GM12878 (cell line): ENCODE measurements at regions not wholly inside any gene's neighbourhood (a gene's known extent, or its start where the extent isn't known, plus 50 kb on each side); places are given as distances from the start of the nearest gene placed in this dataset.

Experiments used
- ATAC-seq: fragments of 200-7000 bp; cut with Tn5 transposase; 3 replicates; pipeline ENCODE4 v1.9.1; 2020; ENCODE audit warnings: mild to moderate bottlenecking, moderate library complexity
- BruUV-seq: library from RNA; stranded (reverse); fragments of 400-500 nt; replicated peaks from 2 replicates; lab custom pipeline; 2021; lab: Mats Ljungman, UMichigan
- CTCF ChIA-PET: fragments of 300-600 bp; sonication (Branson Sonifier 250); formaldehyde crosslinking; extraction: SDS; loops from one replicate; lab custom pipeline; 2021; ENCODE audit warnings: inconsistent platforms; lab: Yijun Ruan, JAX
- POLR2A ChIA-PET: fragments of 350-600 bp; formaldehyde crosslinking; extraction: SDS; loops from one replicate; lab custom pipeline; 2021; ENCODE audit warnings: inconsistent platforms; lab: Charles Lee
- RAD21 ChIA-PET: fragments of 300-600 bp; sonication (Branson Sonifier 250); formaldehyde crosslinking; loops from one replicate; lab custom pipeline; 2023; ENCODE audit warnings: antibody characterized with exemption; ENCODE audit not compliant: unreplicated experiment; lab: Charles Lee
- SMC1A ChIA-PET: fragments of 300-600 bp; sonication (Branson Sonifier 250); formaldehyde crosslinking; loops from one replicate; lab custom pipeline; 2023; ENCODE audit not compliant: unreplicated experiment, uncharacterized antibody; lab: Charles Lee
- DNase-seq: peaks from one replicate; pipeline ENCODE4 v3.0.0-alpha.2; 2011; ENCODE audit warnings: low read depth, low spot score
- FAIRE-seq: peaks from 3 replicates; lab custom pipeline; 2011; peaks lifted over from hg19 to GRCh38; lab: Jason Lieb, UNC
- H2AFZ ChIP-seq: 2 replicates; pipeline ENCODE4 v1.6.0; 2011; ENCODE audit warnings: low read depth, low read length, control low read depth; ENCODE audit not compliant: control insufficient read depth
- H3K27ac ChIP-seq: 2 replicates; pipeline ENCODE4 v1.5.1; 2011; ENCODE audit warnings: control low read depth; ENCODE audit not compliant: control insufficient read depth, insufficient read depth
- H3K27me3 ChIP-seq, 2 experiments: replicated peaks in 1 of 2; 2 replicates each; pipeline versions ENCODE4 v1.6.0 to v1.6.1; 2011; ENCODE audit warnings: low read length in 1 of 2; ENCODE audit not compliant: control insufficient read depth in 2 of 2, insufficient read depth in 2 of 2
- H3K36me3 ChIP-seq, 2 experiments: 2 replicates each; pipeline ENCODE4 v1.5.1; 2011; ENCODE audit warnings: low read length in 1 of 2; ENCODE audit not compliant: control insufficient read depth in 2 of 2, insufficient read depth in 2 of 2
- H3K4me1 ChIP-seq: 2 replicates; pipeline ENCODE4 v1.6.1; 2011; ENCODE audit warnings: mild to moderate bottlenecking, low read length, moderate library complexity, mixed read lengths; ENCODE audit not compliant: control insufficient read depth, insufficient read depth
- H3K4me2 ChIP-seq: 2 replicates; pipeline ENCODE4 v1.6.0; 2011; ENCODE audit warnings: control low read depth; ENCODE audit not compliant: control insufficient read depth, insufficient read depth
- H3K4me3 ChIP-seq: fragments of 200-600 bp; sonication (generic); 2 replicates; pipeline ENCODE4 v1.5.1; 2016
- H3K79me2 ChIP-seq: 2 replicates; pipeline ENCODE4 v1.6.0; 2011; ENCODE audit warnings: low read length; ENCODE audit not compliant: control insufficient read depth, insufficient read depth
- H3K9ac ChIP-seq: 2 replicates; pipeline ENCODE4 v1.8.0; 2011; ENCODE audit warnings: low read length, control low read depth, mixed read lengths; ENCODE audit not compliant: control insufficient read depth, insufficient read depth
- H3K9me3 ChIP-seq: replicated peaks from 3 replicates; pipeline ENCODE4 v1.5.1; 2011; ENCODE audit warnings: mild to moderate bottlenecking, low read length; ENCODE audit not compliant: control insufficient read depth, insufficient read depth
- H4K20me1 ChIP-seq: 2 replicates; pipeline ENCODE4 v1.6.0; 2011; ENCODE audit not compliant: control insufficient read depth, insufficient read depth
- BRCA1 ChIP-seq: IDR thresholded peaks from 2 replicates; pipeline ENCODE4 v1.6.1; 2011; ENCODE audit warnings: low read depth, low read length, improper control_type of control experiment
- CBFB ChIP-seq: IDR thresholded peaks from 2 replicates; pipeline ENCODE4 v1.6.1; 2016; ENCODE audit warnings: antibody characterized with exemption, low read depth
- CBX5 ChIP-seq: sonication (generic); IDR thresholded peaks from 2 replicates; pipeline ENCODE4 v1.6.1; 2016; ENCODE audit warnings: low read depth, moderate library complexity, mild to moderate bottlenecking, inconsistent platforms
- DPF2 ChIP-seq: fragments of 450-650 bp; IDR thresholded peaks from 2 replicates; pipeline ENCODE4 v1.6.1; 2017; ENCODE audit warnings: mild to moderate bottlenecking
- ETV6 ChIP-seq, 2 experiments: fragments of 450-650 bp in 1 of 2; IDR thresholded peaks in 1 of 2; conservative IDR thresholded peaks in 1 of 2; 2 replicates each; pipeline ENCODE4 v1.6.1; 2014; ENCODE audit warnings: antibody characterized with exemption in 1 of 2, borderline replicate concordance in 1 of 2, low read depth in 1 of 2, mild to moderate bottlenecking in 1 of 2, moderate library complexity in 1 of 2
- IRF4 ChIP-seq: IDR thresholded peaks from 2 replicates; pipeline ENCODE4 v1.6.1; 2011; ENCODE audit warnings: low read depth, low read length
- NFYB ChIP-seq: IDR thresholded peaks from 2 replicates; pipeline ENCODE4 v1.6.1; 2011; ENCODE audit warnings: low read depth, mild to moderate bottlenecking, low read length, improper control_type of control experiment, moderate library complexity; ENCODE audit not compliant: insufficient read depth
- NR2C2 ChIP-seq: IDR thresholded peaks from 2 replicates; pipeline ENCODE4 v1.6.1; 2011; ENCODE audit warnings: borderline replicate concordance, low read depth; ENCODE audit not compliant: control insufficient read depth, insufficient read length
- PML ChIP-seq: IDR thresholded peaks from 2 replicates; pipeline ENCODE4 v1.6.1; 2012; ENCODE audit warnings: low read length, inconsistent platforms
- TCF7 ChIP-seq: IDR thresholded peaks from 2 replicates; pipeline ENCODE4 v1.6.1; 2014; ENCODE audit warnings: antibody characterized with exemption, borderline replicate concordance
- ZBTB33 ChIP-seq: fragments of 450-650 bp; IDR thresholded peaks from 2 replicates; pipeline ENCODE4 v1.6.1; 2017; ENCODE audit warnings: mild to moderate bottlenecking
- WGBS: methylation state at CpG from one replicate; pipeline ENCODE4 v1.1.6; 2016; ENCODE audit warnings: low lambda C conversion rate; ENCODE audit not compliant: insufficient replicate concordance, insufficient coverage; ENCODE audit errors: missing lambda C conversion rate; 5-methylcytosine and 5-hydroxymethylcytosine counted together
- in situ Hi-C: fragments of 300-500 bp; cut with MboI; formaldehyde crosslinking; loops from 9 replicates; pipeline ENCODE4 v1.14.3; 2018; ENCODE audit warnings: mixed read lengths
- intact Hi-C: fragments of 100-400 bp; cut with micrococcal nuclease; formaldehyde crosslinking; loops from one replicate; pipeline ENCODE4 v1.14.2; 2022; ENCODE audit not compliant: unreplicated experiment

DNA sequence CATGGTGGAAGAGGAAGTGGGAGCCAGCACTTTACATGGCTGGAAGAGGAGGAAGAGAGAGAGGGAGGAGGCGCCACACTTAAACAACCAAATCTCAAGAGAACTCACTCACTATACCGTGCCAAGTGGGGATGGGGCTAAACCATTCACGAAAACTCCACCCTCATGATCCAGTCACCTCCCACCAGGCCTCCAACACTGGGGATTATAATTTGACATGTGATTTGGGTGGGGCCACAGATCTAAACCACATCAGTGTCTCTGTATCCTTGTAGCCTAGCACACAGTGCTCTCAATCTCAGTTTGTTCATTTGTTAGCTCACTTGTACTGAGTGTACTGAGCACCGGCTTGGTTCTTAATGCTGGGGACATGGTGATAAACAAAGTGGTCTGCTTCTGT is 228.3 kb downstream of the BUB3 start:
- FAIRE-seq, result no peak
- CTCF ChIA-PET, result interaction anchor here (0.8 kb wide), 1 partner anchor 337 kb away, joined by 3 read pairs; no protein-coding TSS in a partner anchor
- in situ Hi-C loops, result no loop called here

More for the DNA sequence above, 228.3 kb downstream of the BUB3 start:
- RAD21 ChIA-PET, result no interaction called here
- H3K4me2 ChIP-seq, result no peak overlapping the region
- ATAC-seq (no peak), DNase-seq (no peak)
- H3K27ac ChIP-seq, result no peak overlapping the region
- H3K4me1 ChIP-seq, result no peaks in the 10 kb centered on the region
- SMC1A ChIA-PET, result no interaction called here
- H4K20me1 ChIP-seq, result no peaks in the 10 kb centered on the region
- H3K9ac ChIP-seq, result no peak overlapping the region
- TF ChIP-seq NFYB (no peak), BRCA1 (no peak), CBX5 (no peak), PML (no peak), CBFB (no peak), NR2C2 (no peak), TCF7 (no peak), ETV6 (conservative IDR thresholded peaks at IDR 0.05 in 1 of 2, IDR thresholded peaks at IDR 0.05 in 1 of 2; ENCODE audit: borderline replicate concordance in 1 of 2, low read depth in 1 of 2) (no peak), DPF2 (no peak), IRF4 (no peak), ZBTB33 (no peak)
- H3K27me3 ChIP-seq, result no peaks in the 10 kb centered on the region
- H3K79me2 ChIP-seq, result no peaks in the 10 kb centered on the region
- WGBS, result 88% methylated on average over 4 of the region's 4 CpGs
- H3K4me3 ChIP-seq, result no peak overlapping the region
- POLR2A ChIA-PET, result no interaction called here
- intact Hi-C loops, result loop anchor here (5.0 kb wide), 1 partner anchor 340 kb away; no protein-coding TSS in a partner anchor
- H3K9me3 ChIP-seq, result peaks cover 30% of the 10 kb centered on the region
- H2AFZ ChIP-seq, result no peak overlapping the region
- no peaks in the 10 kb centered on the region for H3K36me3 ChIP-seq
- no TSS peak for BruUV-seq
